SK-N-SH treated with all-trans-retinoic acid at 6 μM for 48 hours (cell line): ENCODE measurements at regions not wholly inside any gene's neighbourhood (a gene's known extent, or its start where the extent isn't known, plus 50 kb on each side); places are given as distances from the start of the nearest gene placed in this dataset.

Source experiments
- ATAC-seq: fragments of 200-7000 bp; cut with Tn5 transposase; 3 replicates; pipeline ENCODE4 v1.9.1; 2020; ENCODE audit warnings: mild to moderate bottlenecking, moderate library complexity
- ARNTL ChIP-seq: fragments of 450-650 bp; formaldehyde crosslinking; IDR thresholded peaks from 2 replicates; pipeline ENCODE4 v1.5.0; 2020; ENCODE audit warnings: low read depth, mild to moderate bottlenecking, moderate library complexity, borderline replicate concordance
- BACH2 ChIP-seq: fragments of 250-450 bp; sonication (Bioruptor Pico); IDR thresholded peaks from 2 replicates; pipeline ENCODE4 v1.9.0; 2021; ENCODE audit warnings: mild to moderate bottlenecking, borderline replicate concordance
- CSDC2 ChIP-seq: fragments of 250-450 bp; sonication (Bioruptor Pico); IDR thresholded peaks from 2 replicates; pipeline ENCODE4 v1.5.0; 2020; ENCODE audit warnings: mild to moderate bottlenecking, moderate library complexity
- ESRRG ChIP-seq: fragments of 250-450 bp; sonication (Bioruptor Pico); IDR thresholded peaks from 2 replicates; pipeline ENCODE4 v1.6.1; 2021; ENCODE audit warnings: mild to moderate bottlenecking
- ISL1 ChIP-seq: fragments of 250-450 bp; sonication (Bioruptor Pico); IDR thresholded peaks from 2 replicates; pipeline ENCODE4 v2.1.2; 2022; ENCODE audit warnings: mild to moderate bottlenecking, moderate library complexity
- OSR1 ChIP-seq: fragments of 250-450 bp; sonication (Bioruptor Pico); IDR thresholded peaks from 2 replicates; pipeline ENCODE4 v1.8.0; 2022; ENCODE audit warnings: moderate library complexity, mild to moderate bottlenecking, inconsistent platforms
- PATZ1 ChIP-seq: fragments of 250-450 bp; sonication (Bioruptor Pico); IDR thresholded peaks from 2 replicates; pipeline ENCODE4 v1.8.0; 2020; ENCODE audit warnings: mild to moderate bottlenecking, moderate library complexity, borderline replicate concordance
- POU6F1 ChIP-seq: fragments of 250-450 bp; sonication (Bioruptor Pico); IDR thresholded peaks from 2 replicates; pipeline ENCODE4 v1.8.0; 2021; ENCODE audit warnings: low read depth, mild to moderate bottlenecking, moderate library complexity, borderline replicate concordance
- PPARA ChIP-seq: fragments of 250-450 bp; sonication (Bioruptor Pico); IDR thresholded peaks from 2 replicates; pipeline ENCODE4 v1.5.0; 2020; ENCODE audit warnings: mild to moderate bottlenecking, borderline replicate concordance
- RARB ChIP-seq: fragments of 250-450 bp; sonication (Bioruptor Pico); IDR thresholded peaks from 2 replicates; pipeline ENCODE4 v1.8.0; 2021; ENCODE audit warnings: mild to moderate bottlenecking, moderate library complexity
- TCF4 ChIP-seq: fragments of 250-450 bp; sonication (Bioruptor Pico); IDR thresholded peaks from 2 replicates; pipeline ENCODE4 v1.8.0; 2021; ENCODE audit warnings: mild to moderate bottlenecking, moderate library complexity, borderline replicate concordance
- TOX ChIP-seq: fragments of 250-450 bp; sonication (Bioruptor Pico); IDR thresholded peaks from 2 replicates; pipeline ENCODE4 v1.8.0; 2021; ENCODE audit warnings: mild to moderate bottlenecking, moderate library complexity, borderline replicate concordance
- ZC3H10 ChIP-seq: fragments of 250-450 bp; sonication (Bioruptor Pico); IDR thresholded peaks from 2 replicates; pipeline ENCODE4 v1.5.1; 2021; ENCODE audit warnings: mild to moderate bottlenecking, moderate library complexity
- ZFP3 ChIP-seq: fragments of 250-450 bp; sonication (Bioruptor Pico); IDR thresholded peaks from 2 replicates; pipeline ENCODE4 v1.5.0; 2020; ENCODE audit warnings: mild to moderate bottlenecking, moderate library complexity
- ZFP30 ChIP-seq: fragments of 450-650 bp; formaldehyde crosslinking; IDR thresholded peaks from 2 replicates; pipeline ENCODE4 v1.5.0; 2022; ENCODE audit warnings: mild to moderate bottlenecking, moderate library complexity
- ZNF565 ChIP-seq: fragments of 450-650 bp; formaldehyde crosslinking; conservative IDR thresholded peaks from 2 replicates; pipeline ENCODE4 v1.5.0; 2020; ENCODE audit warnings: low read depth, mild to moderate bottlenecking, moderate library complexity
- ZNF70 ChIP-seq: fragments of 450-650 bp; formaldehyde crosslinking; IDR thresholded peaks from 2 replicates; pipeline ENCODE4 v1.5.0; 2020; ENCODE audit warnings: mild to moderate bottlenecking, moderate library complexity
- ZNF8 ChIP-seq: fragments of 450-650 bp; formaldehyde crosslinking; IDR thresholded peaks from 2 replicates; pipeline ENCODE4 v1.5.0; 2020; ENCODE audit warnings: mild to moderate bottlenecking, moderate library complexity
- TF ChIP-seq, protein P1 (sequence below): fragments of 250-450 bp; sonication (Bioruptor Pico); IDR thresholded peaks from 2 replicates; pipeline ENCODE4 v1.5.0; 2020; ENCODE audit warnings: mild to moderate bottlenecking, moderate library complexity
- TF ChIP-seq, protein P2 (sequence below): fragments of 250-450 bp; sonication (Bioruptor Pico); IDR thresholded peaks from 2 replicates; pipeline ENCODE4 v1.5.1; 2021; ENCODE audit warnings: mild to moderate bottlenecking, moderate library complexity
- TF ChIP-seq, protein P3 (sequence below): fragments of 250-450 bp; sonication (Bioruptor Pico); IDR thresholded peaks from 2 replicates; pipeline ENCODE4 v1.5.1; 2020; ENCODE audit warnings: low read depth, mild to moderate bottlenecking, moderate library complexity

DNA sequence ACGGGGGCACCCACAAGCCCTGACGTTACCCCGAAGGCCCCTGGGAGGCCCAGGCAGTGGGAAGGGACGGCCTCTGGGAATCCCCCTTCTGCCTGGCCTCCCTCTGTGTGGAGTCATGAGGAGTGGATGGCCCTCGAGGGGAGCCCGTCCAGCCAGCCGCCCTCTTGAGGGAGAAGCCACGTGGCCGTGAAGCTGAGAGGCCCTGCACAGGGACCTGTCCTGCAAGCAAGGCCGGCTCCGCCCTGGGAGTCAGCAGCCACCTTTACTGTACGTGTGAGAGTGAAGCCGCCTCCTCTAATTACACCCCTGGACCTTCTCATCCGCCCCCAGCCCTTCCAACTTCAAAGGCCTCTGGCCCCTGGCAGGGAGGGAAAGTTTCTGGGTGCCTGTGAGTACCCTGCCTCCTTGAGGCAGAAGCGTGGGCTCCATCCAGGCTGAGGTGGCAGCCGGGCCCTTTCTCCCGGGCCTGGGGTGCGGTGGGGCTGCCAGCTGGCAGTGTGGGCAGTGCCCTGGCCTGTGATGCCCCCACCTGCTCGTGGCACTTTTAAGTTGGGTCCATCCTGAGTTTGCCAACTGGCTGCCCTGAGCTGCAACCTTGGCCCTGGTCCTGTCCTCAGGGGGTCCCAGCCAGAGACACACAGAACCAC, 55.9 kb upstream of the EGFL7 start (continued):
- TF ChIP-seq TOX (CRISPR knock-in tag) (no peak), ZFP3 (CRISPR knock-in tag) (no peak), RARB (CRISPR knock-in tag) (no peak), BACH2 (CRISPR knock-in tag) (no peak)
- TF ChIP-seq, all 23 proteins: peak for 0

DNA sequence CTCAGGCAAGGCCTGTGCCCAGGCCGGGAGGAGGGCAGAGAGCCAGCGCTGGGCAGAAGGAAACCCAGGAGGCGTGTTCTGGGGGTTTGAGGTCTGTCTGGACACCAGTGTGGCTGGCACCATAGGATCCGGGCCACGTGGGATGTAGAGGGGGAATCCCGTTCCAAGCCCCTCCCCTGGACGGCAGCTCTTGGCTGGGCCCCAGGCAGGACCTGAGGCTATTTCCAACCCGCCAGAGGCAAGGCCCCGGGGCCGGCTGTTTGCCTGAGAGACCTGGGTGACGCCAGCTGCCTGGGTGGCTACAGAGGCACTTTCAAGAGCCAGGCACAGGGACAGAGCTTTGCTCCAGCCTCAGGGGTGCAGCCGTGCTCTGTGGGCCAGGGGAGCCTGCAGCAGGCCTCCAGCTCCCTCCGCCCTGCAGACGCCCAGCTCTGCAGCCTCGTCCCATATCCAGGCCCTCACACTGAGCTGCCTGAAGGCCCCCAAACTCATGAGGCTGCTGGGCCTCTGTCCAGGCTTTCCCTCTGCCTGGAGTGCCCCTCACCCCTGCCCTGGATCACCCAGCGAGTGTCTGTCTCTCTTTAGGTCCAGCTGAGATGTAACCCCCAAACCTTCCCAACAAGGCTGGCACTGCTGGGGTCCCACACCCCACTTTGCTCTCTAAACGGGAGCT, 56.6 kb upstream of the EGFL7 start:
- no peak for ATAC-seq
- TF ChIP-seq TCF4 = no peak

DNA sequence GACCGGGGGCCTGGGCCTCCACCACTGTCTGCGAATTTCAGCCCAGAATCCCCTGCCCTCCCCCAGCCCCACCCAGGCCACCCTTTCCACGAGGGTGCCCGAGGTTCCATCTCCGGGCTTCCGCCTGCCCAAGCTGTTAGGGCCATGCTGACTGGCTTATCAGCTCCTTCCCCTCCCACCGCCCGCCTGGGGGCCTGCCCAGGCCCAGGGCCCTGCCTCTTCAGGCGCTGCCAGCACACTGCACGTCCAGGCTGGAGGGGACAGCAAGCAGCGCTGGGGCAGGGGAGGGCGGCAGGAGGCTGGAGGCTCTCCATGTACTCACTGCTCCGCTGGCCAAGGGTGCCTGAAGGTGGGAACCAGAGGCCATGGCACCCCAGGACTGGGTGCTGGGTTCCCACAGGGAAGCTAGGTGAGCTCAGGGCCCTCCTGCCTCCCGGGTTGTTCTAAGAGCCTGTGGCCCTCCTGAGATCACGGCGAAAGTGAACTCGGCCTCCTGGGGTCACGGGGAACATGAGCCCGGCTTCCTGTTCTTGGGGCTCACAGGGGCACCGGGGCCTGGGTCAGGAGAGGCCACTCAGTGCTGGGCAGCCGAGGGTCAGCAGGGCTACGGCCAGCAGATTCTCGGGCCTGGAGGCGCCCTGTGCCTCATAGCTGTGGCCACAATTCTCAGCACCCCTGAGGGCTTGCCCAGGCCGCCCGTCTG, 57.7 kb upstream of the EGFL7 start:
- no peak for ATAC-seq
- TF ChIP-seq OSR1 (CRISPR knock-in tag) = no peak
- TF ChIP-seq ESRRG (CRISPR knock-in tag) = no peak
- TF ChIP-seq, protein P1, sequence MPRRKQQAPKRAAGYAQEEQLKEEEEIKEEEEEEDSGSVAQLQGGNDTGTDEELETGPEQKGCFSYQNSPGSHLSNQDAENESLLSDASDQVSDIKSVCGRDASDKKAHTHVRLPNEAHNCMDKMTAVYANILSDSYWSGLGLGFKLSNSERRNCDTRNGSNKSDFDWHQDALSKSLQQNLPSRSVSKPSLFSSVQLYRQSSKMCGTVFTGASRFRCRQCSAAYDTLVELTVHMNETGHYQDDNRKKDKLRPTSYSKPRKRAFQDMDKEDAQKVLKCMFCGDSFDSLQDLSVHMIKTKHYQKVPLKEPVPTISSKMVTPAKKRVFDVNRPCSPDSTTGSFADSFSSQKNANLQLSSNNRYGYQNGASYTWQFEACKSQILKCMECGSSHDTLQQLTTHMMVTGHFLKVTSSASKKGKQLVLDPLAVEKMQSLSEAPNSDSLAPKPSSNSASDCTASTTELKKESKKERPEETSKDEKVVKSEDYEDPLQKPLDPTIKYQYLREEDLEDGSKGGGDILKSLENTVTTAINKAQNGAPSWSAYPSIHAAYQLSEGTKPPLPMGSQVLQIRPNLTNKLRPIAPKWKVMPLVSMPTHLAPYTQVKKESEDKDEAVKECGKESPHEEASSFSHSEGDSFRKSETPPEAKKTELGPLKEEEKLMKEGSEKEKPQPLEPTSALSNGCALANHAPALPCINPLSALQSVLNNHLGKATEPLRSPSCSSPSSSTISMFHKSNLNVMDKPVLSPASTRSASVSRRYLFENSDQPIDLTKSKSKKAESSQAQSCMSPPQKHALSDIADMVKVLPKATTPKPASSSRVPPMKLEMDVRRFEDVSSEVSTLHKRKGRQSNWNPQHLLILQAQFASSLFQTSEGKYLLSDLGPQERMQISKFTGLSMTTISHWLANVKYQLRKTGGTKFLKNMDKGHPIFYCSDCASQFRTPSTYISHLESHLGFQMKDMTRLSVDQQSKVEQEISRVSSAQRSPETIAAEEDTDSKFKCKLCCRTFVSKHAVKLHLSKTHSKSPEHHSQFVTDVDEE (CRISPR knock-in tag) = no peak
- TF ChIP-seq TCF4 = no peak
- no peak for TF ChIP-seq CSDC2 (CRISPR knock-in tag)

DNA sequence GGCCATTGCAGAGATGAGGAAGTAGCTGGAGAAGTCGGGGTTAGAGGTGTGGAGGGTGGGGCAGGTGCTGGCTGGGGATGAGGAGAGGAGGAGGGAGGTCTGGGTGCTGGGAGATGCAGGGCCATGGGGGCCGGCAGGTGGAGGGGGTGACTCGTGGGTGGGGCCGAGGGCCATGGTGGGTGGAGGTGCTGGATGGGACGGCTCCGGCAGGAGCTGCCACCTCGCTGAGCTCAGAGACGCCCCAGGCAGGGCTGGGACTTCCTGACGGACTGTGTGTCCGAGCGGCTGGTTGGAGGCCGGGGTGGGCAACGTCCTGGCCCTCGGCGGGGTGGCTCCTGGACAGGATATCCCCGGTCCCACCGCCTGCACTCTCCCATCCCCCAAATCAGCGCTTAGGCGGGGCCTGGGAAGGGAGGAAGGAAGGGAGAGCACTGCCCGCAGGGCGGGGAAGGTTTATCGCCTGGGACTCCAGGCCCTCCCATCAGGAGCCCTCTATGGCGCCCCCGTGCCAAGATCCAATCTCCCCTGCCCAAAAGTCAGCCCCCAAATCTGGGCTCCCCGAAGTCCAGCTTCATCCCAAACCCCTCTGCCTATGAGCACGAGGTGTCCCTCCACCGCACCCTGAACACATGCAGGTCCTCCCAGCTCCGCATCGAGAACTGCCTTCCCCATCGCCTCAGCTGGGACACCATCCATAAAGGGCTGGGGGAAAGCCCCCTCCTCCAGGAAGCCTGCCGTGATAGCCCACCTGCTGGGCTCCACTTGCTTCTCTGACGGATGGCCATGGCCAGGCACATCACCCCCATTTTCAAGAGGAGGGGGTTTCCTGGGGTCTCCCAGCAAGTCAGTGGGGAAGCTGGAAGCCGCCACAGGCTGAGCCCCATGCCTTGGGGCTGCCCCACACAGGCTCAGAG, 58.3 kb upstream of the NOTCH1 start:
- no peak for ATAC-seq
- TF ChIP-seq, protein P2, sequence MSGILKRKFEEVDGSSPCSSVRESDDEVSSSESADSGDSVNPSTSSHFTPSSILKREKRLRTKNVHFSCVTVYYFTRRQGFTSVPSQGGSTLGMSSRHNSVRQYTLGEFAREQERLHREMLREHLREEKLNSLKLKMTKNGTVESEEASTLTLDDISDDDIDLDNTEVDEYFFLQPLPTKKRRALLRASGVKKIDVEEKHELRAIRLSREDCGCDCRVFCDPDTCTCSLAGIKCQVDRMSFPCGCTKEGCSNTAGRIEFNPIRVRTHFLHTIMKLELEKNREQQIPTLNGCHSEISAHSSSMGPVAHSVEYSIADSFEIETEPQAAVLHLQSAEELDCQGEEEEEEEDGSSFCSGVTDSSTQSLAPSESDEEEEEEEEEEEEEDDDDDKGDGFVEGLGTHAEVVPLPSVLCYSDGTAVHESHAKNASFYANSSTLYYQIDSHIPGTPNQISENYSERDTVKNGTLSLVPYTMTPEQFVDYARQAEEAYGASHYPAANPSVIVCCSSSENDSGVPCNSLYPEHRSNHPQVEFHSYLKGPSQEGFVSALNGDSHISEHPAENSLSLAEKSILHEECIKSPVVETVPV (CRISPR knock-in tag) = no peak
- TF ChIP-seq PPARA (CRISPR knock-in tag) = no peak
- no peak for TF ChIP-seq ISL1 (CRISPR knock-in tag)
- TF ChIP-seq ZNF8 (CRISPR knock-in tag) = no peak
- no peak for TF ChIP-seq TCF4
- no peak for TF ChIP-seq ZFP3 (CRISPR knock-in tag)
- no peak for TF ChIP-seq RARB (CRISPR knock-in tag)
- no peak for TF ChIP-seq PATZ1 (CRISPR knock-in tag)
- TF ChIP-seq, protein P3, sequence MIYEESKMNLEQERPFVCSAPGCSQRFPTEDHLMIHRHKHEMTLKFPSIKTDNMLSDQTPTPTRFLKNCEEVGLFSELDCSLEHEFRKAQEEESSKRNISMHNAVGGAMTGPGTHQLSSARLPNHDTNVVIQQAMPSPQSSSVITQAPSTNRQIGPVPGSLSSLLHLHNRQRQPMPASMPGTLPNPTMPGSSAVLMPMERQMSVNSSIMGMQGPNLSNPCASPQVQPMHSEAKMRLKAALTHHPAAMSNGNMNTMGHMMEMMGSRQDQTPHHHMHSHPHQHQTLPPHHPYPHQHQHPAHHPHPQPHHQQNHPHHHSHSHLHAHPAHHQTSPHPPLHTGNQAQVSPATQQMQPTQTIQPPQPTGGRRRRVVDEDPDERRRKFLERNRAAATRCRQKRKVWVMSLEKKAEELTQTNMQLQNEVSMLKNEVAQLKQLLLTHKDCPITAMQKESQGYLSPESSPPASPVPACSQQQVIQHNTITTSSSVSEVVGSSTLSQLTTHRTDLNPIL (CRISPR knock-in tag) = no peak
- no peak for TF ChIP-seq ZNF565 (CRISPR knock-in tag)
- no peak for TF ChIP-seq ARNTL (CRISPR knock-in tag)
- TF ChIP-seq POU6F1 (CRISPR knock-in tag) = no peak
- no peak for TF ChIP-seq TOX (CRISPR knock-in tag)
- no peak for TF ChIP-seq ZFP30 (CRISPR knock-in tag)
- no peak for TF ChIP-seq ZC3H10 (CRISPR knock-in tag)
- TF ChIP-seq, protein P1 (CRISPR knock-in tag) = no peak
- TF ChIP-seq BACH2 (CRISPR knock-in tag) = no peak
- TF ChIP-seq ZNF70 = no peak
